ENCODE measurements at regions not wholly inside any gene's neighbourhood (a gene's known extent, or its start where the extent isn't known, plus 50 kb on each side); places are given as distances from the start of the nearest gene placed in this dataset.
A peak's percentile ranks its signal among the peaks of the same experiment; 100 is the strongest.

DNA sequence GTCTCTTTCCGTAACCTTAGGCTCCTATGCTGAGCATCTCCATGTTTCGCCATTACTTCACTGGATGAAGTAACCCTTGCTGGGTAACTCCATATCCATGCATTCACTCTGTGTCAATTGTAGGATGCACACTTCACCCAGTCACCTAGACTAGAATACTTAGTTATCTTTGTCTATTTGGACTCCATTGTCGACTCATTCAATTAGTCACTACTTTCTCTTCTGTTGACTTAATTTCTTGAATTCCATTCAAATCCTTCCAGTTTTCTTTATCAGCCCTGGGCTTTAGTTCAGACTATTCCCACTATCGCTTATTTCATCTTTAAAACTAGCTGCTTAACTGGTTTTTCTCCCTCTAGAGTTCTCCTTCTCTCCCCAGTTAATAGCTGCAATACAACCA, 111.3 kb upstream of the TNS3 start:
- Histone ChIP-seq H3K14ac (ENCODE audit: low read length in 2 of 2) (peak overlapping the region in 1 of 2 experiments; percentile 6), H3K27ac (ENCODE audit: low read length, poor library complexity, severe bottlenecking) (no peak overlapping the region), H4K91ac (ENCODE audit: low read length) (no peak overlapping the region), H3K23ac (ENCODE audit: low read length in 2 of 2) (no peak overlapping the region), H3K18ac (ENCODE audit: low read depth in 1 of 2, low read length in 2 of 2) (peak overlapping the region in 1 of 2 experiments; percentile 44), H3K36me3 (ENCODE audit: control insufficient read depth in 1 of 2, insufficient read depth in 2 of 2, low read depth in 1 of 2, low read length in 2 of 2) (no peaks in the 10 kb centered on the region), H3K9ac (ENCODE audit: low read length) (no peak overlapping the region), H2AFZ (ENCODE audit: low read depth, low read length) (no peak overlapping the region), H3K4me3 (ENCODE audit: insufficient read depth in 1 of 2, low read depth in 1 of 2, low read length in 2 of 2) (no peak overlapping the region), H3K27me3 (ENCODE audit: control insufficient read depth in 1 of 2, insufficient read depth in 1 of 2, low read length in 2 of 2) (peaks cover 0 to 20% of the 10 kb centered on the region in 2 experiments), H2AK5ac (ENCODE audit: low read length, severe bottlenecking) (no peak overlapping the region), H2BK5ac (ENCODE audit: low read depth, low read length, poor library complexity, severe bottlenecking) (no peak overlapping the region), H2BK12ac (ENCODE audit: low read length in 2 of 2) (peak overlapping the region in 1 of 2 experiments; percentile 96), H3K4me2 (ENCODE audit: low read length, poor library complexity, severe bottlenecking) (no peak overlapping the region), H3K79me1 (replicated peaks; ENCODE audit: low read length, poor library complexity, severe bottlenecking) (no peaks in the 10 kb centered on the region), H3K9me3 (ENCODE audit: control insufficient read depth, low read length) (no peaks in the 10 kb centered on the region), H2BK120ac (ENCODE audit: low read depth, low read length) (no peak overlapping the region), H3K4ac (ENCODE audit: low read depth in 1 of 2, low read length in 2 of 2) (no peak overlapping the region), H2BK15ac (ENCODE audit: low read depth, poor library complexity, severe bottlenecking) (no peak overlapping the region), H4K8ac (ENCODE audit: low read length) (no peak overlapping the region), H3K4me1 (ENCODE audit: control insufficient read depth, insufficient read depth, low read depth, low read length) (peaks cover 9% of the 10 kb centered on the region)
- DNase-seq: peak; percentile 59
- WGBS: 87% methylated on average over 4 of the region's 4 CpGs

DNA sequence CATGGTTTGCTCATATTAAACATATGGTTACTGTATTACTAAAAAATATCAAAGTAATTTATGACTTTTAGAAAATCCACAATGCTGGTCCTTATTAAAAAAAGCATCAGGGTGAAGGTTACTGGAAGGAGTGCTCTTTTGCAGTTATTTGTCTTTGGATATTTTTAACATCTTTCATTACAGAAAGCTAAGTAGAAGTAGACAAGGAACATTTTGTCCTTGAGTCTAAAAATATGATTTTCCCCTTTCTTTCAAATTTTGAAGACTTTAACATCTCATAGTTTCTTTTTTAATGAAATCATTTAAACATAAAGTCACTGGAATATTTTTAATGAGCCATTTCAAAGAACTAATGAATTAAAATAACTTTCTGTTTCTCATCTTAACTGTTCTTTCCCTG, 110.1 kb upstream of the TNS3 start:
- H3K79me1 ChIP-seq (replicated peaks; ENCODE audit: low read length, poor library complexity, severe bottlenecking): no peaks in the 10 kb centered on the region
- DNase-seq: no peak
- no peak overlapping the region for H3K18ac ChIP-seq (ENCODE audit: low read depth in 1 of 2, low read length in 2 of 2)
- no peak overlapping the region for H2AK5ac ChIP-seq (ENCODE audit: low read length, severe bottlenecking)
- no peaks in the 10 kb centered on the region for H3K36me3 ChIP-seq (ENCODE audit: control insufficient read depth in 1 of 2, insufficient read depth in 2 of 2, low read depth in 1 of 2, low read length in 2 of 2)
- no peak overlapping the region for H3K4ac ChIP-seq (ENCODE audit: low read depth in 1 of 2, low read length in 2 of 2)
- H4K8ac ChIP-seq (ENCODE audit: low read length): no peak overlapping the region
- no peak overlapping the region for H3K4me3 ChIP-seq (ENCODE audit: insufficient read depth in 1 of 2, low read depth in 1 of 2, low read length in 2 of 2)
- H3K4me2 ChIP-seq (ENCODE audit: low read length, poor library complexity, severe bottlenecking): no peak overlapping the region
- no peak overlapping the region for H3K27ac ChIP-seq (ENCODE audit: low read length, poor library complexity, severe bottlenecking)
- no peak overlapping the region for H2AFZ ChIP-seq (ENCODE audit: low read depth, low read length)
- no peaks in the 10 kb centered on the region for H3K9me3 ChIP-seq (ENCODE audit: control insufficient read depth, low read length)
- H2BK15ac ChIP-seq (ENCODE audit: low read depth, poor library complexity, severe bottlenecking): no peak overlapping the region
- H3K27me3 ChIP-seq (ENCODE audit: control insufficient read depth in 1 of 2, insufficient read depth in 1 of 2, low read length in 2 of 2): peaks cover 0 to 7% of the 10 kb centered on the region in 2 experiments
- H2BK5ac ChIP-seq (ENCODE audit: low read depth, low read length, poor library complexity, severe bottlenecking): no peak overlapping the region
- H4K91ac ChIP-seq (ENCODE audit: low read length): no peak overlapping the region
- H3K4me1 ChIP-seq (ENCODE audit: control insufficient read depth, insufficient read depth, low read depth, low read length): peaks cover 9% of the 10 kb centered on the region
- no peak overlapping the region for H3K23ac ChIP-seq (ENCODE audit: low read length in 2 of 2)
- no peak overlapping the region for H2BK12ac ChIP-seq (ENCODE audit: low read length in 2 of 2)
- no peak overlapping the region for H3K9ac ChIP-seq (ENCODE audit: low read length)
- H3K14ac ChIP-seq (ENCODE audit: low read length in 2 of 2): no peak overlapping the region
- no peak overlapping the region for H2BK120ac ChIP-seq (ENCODE audit: low read depth, low read length)

DNA sequence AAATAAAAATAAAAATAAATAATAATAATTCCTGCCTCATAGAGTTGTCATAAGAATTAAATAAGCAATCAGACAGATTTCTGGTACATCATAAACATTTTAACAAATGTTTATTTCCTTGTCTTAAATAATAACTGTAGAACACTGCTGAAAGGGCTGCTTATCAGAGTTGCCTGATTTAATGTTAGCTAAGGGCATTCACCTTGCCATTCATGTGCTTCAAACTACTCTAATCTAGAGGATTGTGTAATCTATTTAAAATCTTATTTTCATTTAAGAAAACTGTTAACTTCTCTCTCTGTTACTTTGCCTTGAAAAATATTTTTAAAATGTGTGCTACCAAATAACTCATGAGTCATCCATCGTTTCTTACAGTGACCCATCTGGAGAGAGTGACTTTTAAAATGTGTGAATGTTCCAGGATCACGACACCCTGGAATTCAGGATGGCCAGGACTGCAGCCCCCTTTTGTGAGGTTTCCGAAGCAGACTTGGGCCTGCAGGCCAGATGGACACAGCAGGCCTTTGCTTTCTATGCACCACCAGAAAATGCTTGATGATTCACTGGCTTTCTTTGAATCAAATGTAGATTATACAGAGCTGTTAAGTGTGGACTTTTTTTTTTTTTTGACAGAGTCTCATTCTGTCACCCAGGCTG, 109.1 kb upstream of the TNS3 start:
- H3K23ac ChIP-seq (ENCODE audit: low read length in 2 of 2): no peak overlapping the region
- WGBS: 7% methylated on average over 3 of the region's 3 CpGs

DNA sequence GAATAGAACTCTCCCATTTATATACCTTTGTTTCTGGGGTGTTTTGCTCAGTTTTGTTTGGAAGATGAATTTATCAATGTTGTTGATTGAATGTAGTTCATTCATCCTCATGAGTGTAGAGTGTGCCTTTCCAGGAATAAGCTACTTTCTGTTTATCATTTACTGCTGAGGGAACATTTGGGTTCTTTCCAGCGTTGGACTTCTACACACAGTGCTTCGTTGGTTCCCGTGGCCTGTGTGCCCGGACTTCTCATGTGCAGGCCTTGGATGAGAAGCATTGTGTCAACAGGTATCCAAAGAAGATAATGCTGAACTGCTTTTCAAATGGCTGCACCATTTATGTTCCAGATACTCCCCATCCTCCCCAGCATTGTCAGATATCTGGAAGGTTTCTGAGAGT, 107.6 kb upstream of the TNS3 start:
- no peak overlapping the region for H2BK5ac ChIP-seq (ENCODE audit: low read depth, low read length, poor library complexity, severe bottlenecking)
- H3K14ac ChIP-seq (ENCODE audit: low read length in 2 of 2): peak overlapping the region in 1 of 2 experiments; percentile 65
- no peak overlapping the region for H4K8ac ChIP-seq (ENCODE audit: low read length)
- no peak overlapping the region for H4K91ac ChIP-seq (ENCODE audit: low read length)
- no peaks in the 10 kb centered on the region for H3K27me3 ChIP-seq (ENCODE audit: control insufficient read depth in 1 of 2, insufficient read depth in 1 of 2, low read length in 2 of 2)
- peaks cover 4% of the 10 kb centered on the region for H3K4me1 ChIP-seq (ENCODE audit: control insufficient read depth, insufficient read depth, low read depth, low read length)
- no peak overlapping the region for H3K4me2 ChIP-seq (ENCODE audit: low read length, poor library complexity, severe bottlenecking)
- H3K9ac ChIP-seq (ENCODE audit: low read length): no peak overlapping the region
- H2AK5ac ChIP-seq (ENCODE audit: low read length, severe bottlenecking): no peak overlapping the region
- no peak overlapping the region for H3K4ac ChIP-seq (ENCODE audit: low read depth in 1 of 2, low read length in 2 of 2)
- DNase-seq: no peak
- no peak overlapping the region for H2BK15ac ChIP-seq (ENCODE audit: low read depth, poor library complexity, severe bottlenecking)
- H3K79me1 ChIP-seq (replicated peaks; ENCODE audit: low read length, poor library complexity, severe bottlenecking): no peaks in the 10 kb centered on the region
- no peaks in the 10 kb centered on the region for H3K36me3 ChIP-seq (ENCODE audit: control insufficient read depth in 1 of 2, insufficient read depth in 2 of 2, low read depth in 1 of 2, low read length in 2 of 2)
- H3K18ac ChIP-seq (ENCODE audit: low read depth in 1 of 2, low read length in 2 of 2): peak overlapping the region in 1 of 2 experiments; percentile 18
- H2BK12ac ChIP-seq (ENCODE audit: low read length in 2 of 2): peak overlapping the region in 1 of 2 experiments; percentile 70
- H2BK120ac ChIP-seq (ENCODE audit: low read depth, low read length): no peak overlapping the region
- H3K27ac ChIP-seq (ENCODE audit: low read length, poor library complexity, severe bottlenecking): no peak overlapping the region
- H3K9me3 ChIP-seq (ENCODE audit: control insufficient read depth, low read length): no peaks in the 10 kb centered on the region
- H3K4me3 ChIP-seq (ENCODE audit: insufficient read depth in 1 of 2, low read depth in 1 of 2, low read length in 2 of 2): no peak overlapping the region
- no peak overlapping the region for H2AFZ ChIP-seq (ENCODE audit: low read depth, low read length)
- 84% methylated on average over 4 of the region's 4 CpGs for WGBS
- H3K23ac ChIP-seq (ENCODE audit: low read length in 2 of 2): no peak overlapping the region

More for the DNA sequence above, 109.1 kb upstream of the TNS3 start:
- no peak overlapping the region for H4K91ac ChIP-seq (ENCODE audit: low read length)
- H3K14ac ChIP-seq (ENCODE audit: low read length in 2 of 2): no peak overlapping the region
- peak overlapping the region; percentile 28 for H2BK15ac ChIP-seq (ENCODE audit: low read depth, poor library complexity, severe bottlenecking)
- DNase-seq: peak; percentile 83
- H3K4me3 ChIP-seq (ENCODE audit: insufficient read depth in 1 of 2, low read depth in 1 of 2, low read length in 2 of 2): no peak overlapping the region
- no peaks in the 10 kb centered on the region for H3K79me1 ChIP-seq (replicated peaks; ENCODE audit: low read length, poor library complexity, severe bottlenecking)
- peak overlapping the region in 1 of 2 experiments; percentile 66 for H3K18ac ChIP-seq (ENCODE audit: low read depth in 1 of 2, low read length in 2 of 2)
- peaks cover 9% of the 10 kb centered on the region for H3K4me1 ChIP-seq (ENCODE audit: control insufficient read depth, insufficient read depth, low read depth, low read length)
- H3K9ac ChIP-seq (ENCODE audit: low read length): peak overlapping the region; percentile 20
- H2BK12ac ChIP-seq (ENCODE audit: low read length in 2 of 2): peak overlapping the region; percentile 77 to 93
- no peak overlapping the region for H2AK5ac ChIP-seq (ENCODE audit: low read length, severe bottlenecking)
- no peak overlapping the region for H3K4ac ChIP-seq (ENCODE audit: low read depth in 1 of 2, low read length in 2 of 2)
- no peaks in the 10 kb centered on the region for H3K9me3 ChIP-seq (ENCODE audit: control insufficient read depth, low read length)
- H3K27me3 ChIP-seq (ENCODE audit: control insufficient read depth in 1 of 2, insufficient read depth in 1 of 2, low read length in 2 of 2): no peaks in the 10 kb centered on the region
- no peaks in the 10 kb centered on the region for H3K36me3 ChIP-seq (ENCODE audit: control insufficient read depth in 1 of 2, insufficient read depth in 2 of 2, low read depth in 1 of 2, low read length in 2 of 2)
- H3K4me2 ChIP-seq (ENCODE audit: low read length, poor library complexity, severe bottlenecking): no peak overlapping the region
- no peak overlapping the region for H2BK120ac ChIP-seq (ENCODE audit: low read depth, low read length)
- peak overlapping the region; percentile 42 for H2AFZ ChIP-seq (ENCODE audit: low read depth, low read length)
- H4K8ac ChIP-seq (ENCODE audit: low read length): no peak overlapping the region
- no peak overlapping the region for H2BK5ac ChIP-seq (ENCODE audit: low read depth, low read length, poor library complexity, severe bottlenecking)
- H3K27ac ChIP-seq (ENCODE audit: low read length, poor library complexity, severe bottlenecking): peak overlapping the region; percentile 81
